Glutamatergic neuron (in vitro differentiated cells): ENCODE measurements at regions not wholly inside any gene's neighbourhood (a gene's known extent, or its start where the extent isn't known, plus 50 kb on each side); places are given as distances from the start of the nearest gene placed in this dataset.
"Not testable (repeated sequence)": the region's sequence is repeated elsewhere in the genome, so short reads cannot be mapped to it uniquely, and the experiment has no call there.

Experiments used
- DNase-seq: peaks from one replicate; pipeline ENCODE4 v3.0.0; 2022
- H3K27ac Mint-ChIP-seq: one replicate; pipeline ENCODE4 v1.8.0; 2020; ENCODE audit warnings: mild to moderate bottlenecking, mixed read lengths, inconsistent platforms; ENCODE audit not compliant: unreplicated experiment
- H3K27me3 Mint-ChIP-seq: one replicate; pipeline ENCODE4 v1.8.0; 2020; ENCODE audit warnings: mild to moderate bottlenecking, moderate library complexity, mixed read lengths, inconsistent platforms; ENCODE audit not compliant: unreplicated experiment
- H3K36me3 Mint-ChIP-seq: one replicate; pipeline ENCODE4 v1.8.0; 2020; ENCODE audit warnings: mild to moderate bottlenecking, mixed read lengths, inconsistent platforms; ENCODE audit not compliant: unreplicated experiment
- H3K4me1 Mint-ChIP-seq: one replicate; pipeline ENCODE4 v1.8.0; 2020; ENCODE audit warnings: mild to moderate bottlenecking, low read depth, mixed read lengths, inconsistent platforms; ENCODE audit not compliant: unreplicated experiment
- H3K4me3 Mint-ChIP-seq: one replicate; pipeline ENCODE4 v1.8.0; 2020; ENCODE audit warnings: mild to moderate bottlenecking, mixed read lengths, inconsistent platforms; ENCODE audit not compliant: unreplicated experiment
- H3K9me3 Mint-ChIP-seq: one replicate; pipeline ENCODE4 v1.8.0; 2020; ENCODE audit warnings: mild to moderate bottlenecking, moderate library complexity, mixed read lengths, inconsistent platforms; ENCODE audit not compliant: unreplicated experiment
- CTCF ChIP-seq: fragments of 200-600 bp; sonication (generic); IDR thresholded peaks from one replicate; pipeline ENCODE4 v1.5.0; 2021; ENCODE audit not compliant: partially characterized antibody, unreplicated experiment

- TF ChIP-seq CTCF, result no peak
- no peak overlapping the region for H3K27ac Mint-ChIP-seq
- DNase-seq, result no peak
- peaks cover 2% of the 10 kb centered on the region for H3K27me3 Mint-ChIP-seq
- no peaks in the 10 kb centered on the region for H3K4me1 Mint-ChIP-seq
- no peak overlapping the region for H3K4me3 Mint-ChIP-seq
- no peaks in the 10 kb centered on the region for H3K36me3 Mint-ChIP-seq
- no peaks in the 10 kb centered on the region for H3K9me3 Mint-ChIP-seq
These were observed 274.6 kb upstream of the SLC16A7 start for GRCh38 chr12:59321278-59321677.

- no peak overlapping the region for H3K4me3 Mint-ChIP-seq
- H3K9me3 Mint-ChIP-seq, result no peaks in the 10 kb centered on the region
- H3K27me3 Mint-ChIP-seq, result peaks cover 2% of the 10 kb centered on the region
- DNase-seq, result no peak
- H3K4me1 Mint-ChIP-seq, result no peaks in the 10 kb centered on the region
- H3K27ac Mint-ChIP-seq, result no peak overlapping the region
- TF ChIP-seq CTCF, result no peak
- no peaks in the 10 kb centered on the region for H3K36me3 Mint-ChIP-seq
These were observed 275.7 kb upstream of the SLC16A7 start for GRCh38 chr12:59320112-59320511.

- Mint-ChIP-seq H3K36me3 (no peaks in the 10 kb centered on the region), H3K4me1 (no peaks in the 10 kb centered on the region), H3K9me3 (no peaks in the 10 kb centered on the region), H3K27me3 (peaks cover 2% of the 10 kb centered on the region), H3K27ac (no peak overlapping the region), H3K4me3 (no peak overlapping the region)
- no peak for DNase-seq
- TF ChIP-seq CTCF, result no peak
These were observed 276.9 kb upstream of the SLC16A7 start for GRCh38 chr12:59318940-59319339.

GRCh38 chr12:59317598-59317997 is 278.2 kb upstream of the SLC16A7 start:
- TF ChIP-seq CTCF, result no peak
- H3K36me3 Mint-ChIP-seq, result peaks cover 2% of the 10 kb centered on the region
- no peak for DNase-seq
- H3K27me3 Mint-ChIP-seq, result peaks cover 2% of the 10 kb centered on the region
- H3K4me3 Mint-ChIP-seq, result no peak overlapping the region
- no peak overlapping the region for H3K27ac Mint-ChIP-seq
- H3K9me3 Mint-ChIP-seq, result no peaks in the 10 kb centered on the region
- no peaks in the 10 kb centered on the region for H3K4me1 Mint-ChIP-seq

- no peak overlapping the region for H3K4me3 Mint-ChIP-seq
- no peak for DNase-seq
- TF ChIP-seq CTCF, result no peak
- no peak overlapping the region for H3K27ac Mint-ChIP-seq
- H3K27me3 Mint-ChIP-seq, result peaks cover 4% of the 10 kb centered on the region
- H3K36me3 Mint-ChIP-seq, result peaks cover 8% of the 10 kb centered on the region
- H3K4me1 Mint-ChIP-seq, result no peaks in the 10 kb centered on the region
- no peaks in the 10 kb centered on the region for H3K9me3 Mint-ChIP-seq
These were observed 278.9 kb upstream of the SLC16A7 start for GRCh38 chr12:59316938-59317337.

GRCh38 chr12:59316354-59316753 is 279.5 kb upstream of the SLC16A7 start:
- not testable (repeated sequence) for H3K27me3 Mint-ChIP-seq, H3K36me3 Mint-ChIP-seq, H3K4me1 Mint-ChIP-seq, H3K4me3 Mint-ChIP-seq, H3K9me3 Mint-ChIP-seq, H3K27ac Mint-ChIP-seq, DNase-seq
